Esophagus muscularis mucosa (tissue), 4 donors: ENCODE measurements at regions not wholly inside any gene's neighbourhood (a gene's known extent, or its start where the extent isn't known, plus 50 kb on each side); places are given as distances from the start of the nearest gene placed in this dataset.

Experiments
- DNase-seq: peaks from one replicate; pipeline ENCODE4 v3.0.0-alpha.2; 2017; ENCODE audit errors: extremely low spot score
- H3K27ac ChIP-seq, 4 donors: fragments of 200-600 bp; sonication (generic); replicated peaks in 1 of 4; 1 replicate in 3 of 4; 2 replicates in 1 of 4; pipeline ENCODE4 v1.5.1; 2016 to 2019; ENCODE audit warnings: mild to moderate bottlenecking in 1 of 4
- H3K27me3 ChIP-seq, 4 donors: fragments of 200-600 bp; sonication (generic); one replicate each; pipeline versions ENCODE4 v1.5.1 to v1.6.0; 2016 to 2019
- H3K36me3 ChIP-seq, 4 donors: fragments of 200-600 bp; sonication (generic); one replicate each; pipeline ENCODE4 v1.5.1; 2016 to 2019
- H3K4me1 ChIP-seq, 4 donors: fragments of 200-600 bp; sonication (generic); one replicate each; pipeline ENCODE4 v1.5.1; 2016 to 2019
- H3K4me3 ChIP-seq, 4 donors: fragments of 200-600 bp; sonication (generic); 1 replicate in 2 of 4; 2 replicates in 2 of 4; pipeline ENCODE4 v1.5.1; 2016 to 2019; ENCODE audit warnings: mild to moderate bottlenecking in 4 of 4, moderate library complexity in 1 of 4
- H3K9me3 ChIP-seq, 4 donors: fragments of 200-600 bp; sonication (generic); 1 replicate in 3 of 4; 2 replicates in 1 of 4; pipeline ENCODE4 v1.5.1; 2016 to 2019
- EP300 ChIP-seq: sonication (generic); formaldehyde crosslinking; IDR thresholded peaks from one replicate; pipeline ENCODE4 v1.6.1; 2017; ENCODE audit warnings: antibody characterized with exemption
- POLR2A ChIP-seq: fragments of 450-650 bp; IDR thresholded peaks from one replicate; pipeline ENCODE4 v1.6.1; 2017; ENCODE audit warnings: antibody characterized with exemption, moderate library complexity, mild to moderate bottlenecking, low read depth
- POLR2AphosphoS5 ChIP-seq, 2 donors: sonication (generic); formaldehyde crosslinking; IDR thresholded peaks; one replicate each; pipeline ENCODE4 v1.6.1; 2017; ENCODE audit warnings: antibody characterized with exemption in 2 of 2
- WGBS: methylation state at CpG from one replicate; pipeline ENCODE4 v1.1.5; 2018; 5-methylcytosine and 5-hydroxymethylcytosine counted together
- intact Hi-C: fragments of 100-400 bp; cut with DNase I; formaldehyde crosslinking; loops from one replicate; pipeline ENCODE4 v1.15.1; 2023
- TF ChIP-seq, protein P1 (sequence below), 3 experiments: fragments of 200-600 bp in 2 of 3; fragments of 450-650 bp in 1 of 3; sonication (generic) in 2 of 3; IDR thresholded peaks; one replicate each; pipeline ENCODE4 v1.5.1; 2017 to 2019; ENCODE audit warnings: antibody characterized with exemption in 3 of 3, mild to moderate bottlenecking in 2 of 3, moderate library complexity in 1 of 3

DNA sequence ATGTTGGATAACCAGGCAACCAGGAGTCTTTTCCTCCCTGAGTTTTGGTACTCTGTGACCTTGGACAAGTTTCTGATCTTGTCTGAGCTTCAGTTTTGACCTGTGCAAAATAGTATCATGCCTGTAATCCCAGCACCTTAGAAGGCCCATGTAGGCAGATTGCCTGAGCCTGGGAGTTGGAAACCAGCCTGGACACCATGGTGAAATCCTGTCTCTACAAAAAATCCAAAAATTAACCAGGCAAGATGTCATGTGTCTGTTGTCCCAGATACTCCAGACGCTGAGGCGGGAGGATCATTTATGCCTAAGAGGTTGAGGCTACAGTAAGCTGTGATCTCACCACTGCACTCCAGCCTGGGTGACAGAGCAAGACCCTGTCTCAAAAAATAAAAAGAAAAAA is 114.8 kb downstream of the IL12A start:
- WGBS = 91% methylated on average over 2 of the region's 2 CpGs
- intact Hi-C loops = no loop called here
- Histone ChIP-seq H3K36me3 (no peaks in the 10 kb centered on the region), H3K27ac (no peak overlapping the region), H3K27me3 (no peaks in the 10 kb centered on the region), H3K4me3 (no peak overlapping the region), H3K9me3 (no peaks in the 10 kb centered on the region), H3K4me1 (no peaks in the 10 kb centered on the region)
- TF ChIP-seq POLR2A = no peak
- TF ChIP-seq, protein P1, sequence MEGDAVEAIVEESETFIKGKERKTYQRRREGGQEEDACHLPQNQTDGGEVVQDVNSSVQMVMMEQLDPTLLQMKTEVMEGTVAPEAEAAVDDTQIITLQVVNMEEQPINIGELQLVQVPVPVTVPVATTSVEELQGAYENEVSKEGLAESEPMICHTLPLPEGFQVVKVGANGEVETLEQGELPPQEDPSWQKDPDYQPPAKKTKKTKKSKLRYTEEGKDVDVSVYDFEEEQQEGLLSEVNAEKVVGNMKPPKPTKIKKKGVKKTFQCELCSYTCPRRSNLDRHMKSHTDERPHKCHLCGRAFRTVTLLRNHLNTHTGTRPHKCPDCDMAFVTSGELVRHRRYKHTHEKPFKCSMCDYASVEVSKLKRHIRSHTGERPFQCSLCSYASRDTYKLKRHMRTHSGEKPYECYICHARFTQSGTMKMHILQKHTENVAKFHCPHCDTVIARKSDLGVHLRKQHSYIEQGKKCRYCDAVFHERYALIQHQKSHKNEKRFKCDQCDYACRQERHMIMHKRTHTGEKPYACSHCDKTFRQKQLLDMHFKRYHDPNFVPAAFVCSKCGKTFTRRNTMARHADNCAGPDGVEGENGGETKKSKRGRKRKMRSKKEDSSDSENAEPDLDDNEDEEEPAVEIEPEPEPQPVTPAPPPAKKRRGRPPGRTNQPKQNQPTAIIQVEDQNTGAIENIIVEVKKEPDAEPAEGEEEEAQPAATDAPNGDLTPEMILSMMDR (IDR thresholded peaks at IDR 0.05) = no peak
- peak; percentile 81 for DNase-seq

DNA sequence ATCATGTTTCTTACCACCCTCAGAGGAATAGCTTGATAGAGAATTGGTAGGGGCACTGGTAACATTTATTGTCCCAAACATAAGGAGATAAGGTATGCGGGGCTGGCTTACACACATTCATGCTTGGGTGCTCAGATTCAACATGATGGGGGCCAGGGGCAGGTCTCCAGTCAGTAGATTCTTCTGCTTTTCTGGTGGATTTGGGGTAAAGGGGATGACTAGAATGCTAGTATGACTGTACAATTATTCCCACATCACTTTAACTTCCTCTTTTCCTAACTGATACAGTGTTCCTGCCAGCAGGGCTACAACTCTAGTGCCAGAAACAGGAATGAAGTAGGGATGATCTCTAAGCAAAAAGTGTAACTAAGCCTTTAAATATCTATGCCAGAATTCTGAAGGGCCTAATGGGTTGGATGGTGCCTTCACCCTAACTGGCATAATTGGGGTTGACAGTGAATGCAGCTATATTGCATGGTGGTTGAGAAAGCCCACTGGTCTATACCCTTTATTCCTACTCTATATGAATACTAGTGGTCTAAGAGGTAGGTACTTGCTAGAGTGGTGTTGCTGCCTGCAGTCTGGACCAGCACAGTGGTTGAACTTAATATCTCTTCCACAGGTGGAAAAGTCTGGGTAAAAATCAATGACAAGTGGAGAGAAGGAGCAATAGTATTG is 117.4 kb downstream of the IL12A start:
- DNase-seq = no peak
- Histone ChIP-seq H3K4me3 (no peak overlapping the region), H3K4me1 (no peaks in the 10 kb centered on the region), H3K27ac (no peak overlapping the region), H3K27me3 (no peaks in the 10 kb centered on the region), H3K9me3 (no peaks in the 10 kb centered on the region), H3K36me3 (no peaks in the 10 kb centered on the region)
- 83% methylated on average over 1 of the region's 1 CpG for WGBS
- TF ChIP-seq, protein P1 (IDR thresholded peaks at IDR 0.05) = no peak
- TF ChIP-seq POLR2A (no peak), POLR2AphosphoS5 (IDR thresholded peaks at IDR 0.05) (no peak), EP300 (no peak)
- intact Hi-C loops = no loop called here

DNA sequence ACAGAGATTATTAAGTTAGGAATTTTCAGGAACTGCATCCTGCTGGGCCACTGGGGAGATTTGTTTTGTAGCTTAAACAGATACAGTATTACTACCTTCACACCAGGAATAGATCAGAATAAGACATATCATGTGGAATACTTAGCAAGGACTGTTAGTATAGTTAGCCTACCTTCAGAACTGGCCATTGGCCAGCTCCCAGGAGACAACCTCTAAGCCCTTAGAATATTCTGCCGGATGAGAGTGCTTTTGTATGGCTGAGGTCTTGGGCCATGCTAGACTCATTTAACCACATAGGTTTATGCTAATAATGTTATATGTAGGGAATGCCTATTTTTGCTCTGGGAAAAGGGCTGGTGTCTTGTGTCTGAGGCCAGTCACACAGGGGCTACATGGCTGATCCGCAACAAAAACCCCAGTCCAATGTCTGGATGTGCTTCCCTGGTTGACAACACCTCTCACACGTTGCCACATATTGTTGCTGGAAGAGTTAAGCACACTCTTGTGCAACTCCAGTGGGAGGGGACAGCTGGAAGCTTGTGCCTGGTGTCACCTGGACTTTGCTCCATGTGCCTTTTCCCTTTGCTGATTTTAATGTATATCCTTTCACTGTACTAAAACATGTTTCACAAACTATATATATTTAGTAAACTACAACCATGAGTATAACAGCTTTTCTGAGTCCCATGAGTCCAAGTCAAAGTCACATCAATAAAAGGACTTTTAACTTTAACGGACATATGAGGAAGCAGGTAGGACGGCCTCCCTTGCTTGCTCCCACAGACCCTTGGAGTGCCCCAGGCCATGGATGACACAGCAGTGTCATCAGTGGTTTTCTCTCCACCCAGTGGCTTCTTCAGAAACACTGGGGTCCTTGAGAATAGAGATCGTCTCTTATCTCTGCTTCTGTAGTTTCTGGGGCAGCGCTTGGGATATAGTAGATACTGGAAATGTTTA is 118.0 kb upstream of the C3orf80 start:
- H3K27me3 ChIP-seq = no peaks in the 10 kb centered on the region
- no peak for DNase-seq
- 79% methylated on average over 7 of the region's 7 CpGs for WGBS
- no peak overlapping the region for H3K4me3 ChIP-seq
- no peaks in the 10 kb centered on the region for H3K4me1 ChIP-seq
- H3K27ac ChIP-seq = no peak overlapping the region
- intact Hi-C loops = no loop called here
- no peaks in the 10 kb centered on the region for H3K36me3 ChIP-seq
- no peaks in the 10 kb centered on the region for H3K9me3 ChIP-seq
- TF ChIP-seq POLR2AphosphoS5 (IDR thresholded peaks at IDR 0.05) = no peak
- no peak for TF ChIP-seq POLR2A
- TF ChIP-seq, protein P1 (IDR thresholded peaks at IDR 0.05) = no peak
- TF ChIP-seq EP300 = no peak

DNA sequence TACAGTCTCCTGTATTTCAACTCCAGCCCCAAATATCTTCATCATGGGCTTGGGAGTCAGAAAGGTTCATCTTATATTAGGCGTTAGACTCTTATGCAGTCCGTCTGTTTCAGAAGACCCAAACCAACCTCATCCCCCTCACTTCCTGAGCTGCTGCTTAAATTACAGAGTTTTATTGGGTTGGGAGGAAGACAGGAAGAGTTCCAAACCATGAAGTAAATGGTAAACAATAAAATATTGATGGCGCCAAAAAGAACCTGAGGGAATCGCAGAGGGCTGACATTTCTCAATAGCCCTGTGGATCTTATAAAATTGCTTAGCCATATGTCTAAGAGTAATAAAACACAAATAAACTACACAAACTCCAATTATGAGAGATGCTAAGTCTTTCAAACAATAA is 116.9 kb upstream of the C3orf80 start:
- no peak for DNase-seq
- no peak overlapping the region for H3K4me3 ChIP-seq
- H3K4me1 ChIP-seq = no peaks in the 10 kb centered on the region
- no peak for TF ChIP-seq POLR2A
- TF ChIP-seq EP300 = no peak
- no peak for TF ChIP-seq POLR2AphosphoS5 (IDR thresholded peaks at IDR 0.05)
- TF ChIP-seq, protein P1 (IDR thresholded peaks at IDR 0.05) = no peak
- H3K27ac ChIP-seq = no peak overlapping the region
- no peaks in the 10 kb centered on the region for H3K36me3 ChIP-seq
- H3K27me3 ChIP-seq = no peaks in the 10 kb centered on the region
- no peaks in the 10 kb centered on the region for H3K9me3 ChIP-seq
- intact Hi-C loops = no loop called here
- 59% methylated on average over 4 of the region's 4 CpGs for WGBS
